ENCODE measurements at regions not wholly inside any gene's neighbourhood (a gene's known extent, or its start where the extent isn't known, plus 50 kb on each side); places are given as distances from the start of the nearest gene placed in this dataset.

DNA sequence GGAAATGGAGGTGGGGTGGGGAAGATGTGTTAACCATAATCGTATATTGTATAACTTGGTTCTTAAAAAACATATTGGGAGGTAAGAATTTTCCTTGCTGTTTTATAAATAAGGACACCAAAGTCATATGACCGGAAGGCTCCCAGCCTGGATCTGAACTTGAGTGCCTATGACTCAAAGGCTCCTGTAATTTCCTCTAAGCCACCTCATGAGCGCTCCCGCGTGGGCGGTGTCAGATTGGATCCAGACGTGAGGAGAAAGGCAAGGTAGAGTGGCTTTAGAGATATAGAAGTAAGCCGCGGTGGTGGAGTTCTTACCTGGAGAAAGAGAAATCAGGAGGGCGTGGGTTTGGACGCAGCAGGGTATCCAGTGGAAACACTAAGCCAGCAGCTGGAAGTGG, 196.2 kb upstream of the NLRP1 start:
- peaks cover 10% of the 10 kb centered on the region for H3K9me3 Mint-ChIP-seq (ENCODE audit: unreplicated experiment)
- peaks cover 3% of the 10 kb centered on the region for H3K27me3 Mint-ChIP-seq (ENCODE audit: unreplicated experiment)
- no peak overlapping the region for H3K27ac Mint-ChIP-seq (ENCODE audit: unreplicated experiment)
- DNase-seq = no peak
- no peaks in the 10 kb centered on the region for H3K4me1 Mint-ChIP-seq (ENCODE audit: low read depth, unreplicated experiment)
- no peak overlapping the region for H3K4me3 Mint-ChIP-seq (ENCODE audit: unreplicated experiment)
- H3K36me3 Mint-ChIP-seq (ENCODE audit: unreplicated experiment) = peaks cover 5% of the 10 kb centered on the region
- TF ChIP-seq, protein P1, sequence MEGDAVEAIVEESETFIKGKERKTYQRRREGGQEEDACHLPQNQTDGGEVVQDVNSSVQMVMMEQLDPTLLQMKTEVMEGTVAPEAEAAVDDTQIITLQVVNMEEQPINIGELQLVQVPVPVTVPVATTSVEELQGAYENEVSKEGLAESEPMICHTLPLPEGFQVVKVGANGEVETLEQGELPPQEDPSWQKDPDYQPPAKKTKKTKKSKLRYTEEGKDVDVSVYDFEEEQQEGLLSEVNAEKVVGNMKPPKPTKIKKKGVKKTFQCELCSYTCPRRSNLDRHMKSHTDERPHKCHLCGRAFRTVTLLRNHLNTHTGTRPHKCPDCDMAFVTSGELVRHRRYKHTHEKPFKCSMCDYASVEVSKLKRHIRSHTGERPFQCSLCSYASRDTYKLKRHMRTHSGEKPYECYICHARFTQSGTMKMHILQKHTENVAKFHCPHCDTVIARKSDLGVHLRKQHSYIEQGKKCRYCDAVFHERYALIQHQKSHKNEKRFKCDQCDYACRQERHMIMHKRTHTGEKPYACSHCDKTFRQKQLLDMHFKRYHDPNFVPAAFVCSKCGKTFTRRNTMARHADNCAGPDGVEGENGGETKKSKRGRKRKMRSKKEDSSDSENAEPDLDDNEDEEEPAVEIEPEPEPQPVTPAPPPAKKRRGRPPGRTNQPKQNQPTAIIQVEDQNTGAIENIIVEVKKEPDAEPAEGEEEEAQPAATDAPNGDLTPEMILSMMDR (IDR thresholded peaks at IDR 0.05; ENCODE audit: partially characterized antibody, unreplicated experiment) = no peak

DNA sequence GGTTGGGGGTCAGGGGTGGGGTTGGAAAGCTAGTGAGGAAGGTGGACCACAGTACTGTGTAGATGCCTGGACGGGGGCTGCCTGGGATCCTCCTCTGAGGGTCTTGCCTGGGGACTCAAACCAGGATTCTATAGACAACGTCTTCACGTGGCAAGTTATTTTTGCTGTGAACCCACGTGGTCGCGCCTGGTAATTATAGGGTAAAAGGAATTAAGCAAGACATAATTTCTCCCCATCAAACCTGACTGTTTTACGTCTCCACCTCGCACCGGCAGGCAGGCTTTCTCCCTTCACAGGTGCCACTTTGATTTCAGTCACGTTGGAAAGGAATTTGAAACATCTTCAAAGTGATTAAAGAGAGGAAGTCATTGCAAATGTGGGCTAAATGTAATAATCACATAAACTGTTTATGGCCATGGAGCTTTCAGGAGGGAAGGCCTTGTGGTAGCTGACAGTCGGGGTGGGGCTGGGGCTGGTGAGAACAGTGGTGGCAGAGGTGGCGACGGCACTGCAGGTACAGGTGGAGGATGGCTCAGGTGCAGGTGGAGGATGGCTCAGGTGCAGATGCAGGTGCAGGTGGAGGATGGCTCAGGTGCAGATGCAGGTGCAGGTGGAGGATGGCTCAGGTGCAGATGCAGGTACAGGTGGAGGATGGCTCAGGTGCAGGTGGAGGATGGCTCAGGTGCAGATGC, 197.1 kb upstream of the NLRP1 start:
- Mint-ChIP-seq H3K27me3 (ENCODE audit: unreplicated experiment) (peaks cover 3% of the 10 kb centered on the region), H3K4me3 (ENCODE audit: unreplicated experiment) (no peak overlapping the region), H3K36me3 (ENCODE audit: unreplicated experiment) (peaks cover 5% of the 10 kb centered on the region), H3K9me3 (ENCODE audit: unreplicated experiment) (peaks cover 10% of the 10 kb centered on the region), H3K27ac (ENCODE audit: unreplicated experiment) (no peak overlapping the region), H3K4me1 (ENCODE audit: low read depth, unreplicated experiment) (no peaks in the 10 kb centered on the region)
- TF ChIP-seq, protein P1 (IDR thresholded peaks at IDR 0.05; ENCODE audit: partially characterized antibody, unreplicated experiment) = no peak
- no peak for DNase-seq

DNA sequence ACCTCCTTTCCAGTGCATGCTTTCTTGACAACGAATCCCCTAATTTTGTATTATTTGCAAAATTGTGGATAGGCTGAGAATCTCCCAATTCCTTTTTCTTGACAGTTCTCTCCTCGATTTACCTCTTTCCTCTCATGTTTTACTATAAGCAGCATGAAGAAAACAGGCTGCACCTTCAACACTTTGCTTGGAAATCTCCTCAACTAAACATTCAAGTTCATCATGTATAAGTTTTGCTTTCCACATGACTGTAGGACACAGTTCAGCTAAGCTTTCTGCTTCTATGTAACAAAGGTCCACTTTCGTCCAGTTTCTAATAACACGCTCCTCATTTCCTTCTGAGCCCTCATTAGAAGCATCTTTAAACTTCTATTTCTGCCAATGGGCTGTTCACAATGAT, 199.0 kb upstream of the NLRP1 start:
- TF ChIP-seq, protein P1 (IDR thresholded peaks at IDR 0.05; ENCODE audit: partially characterized antibody, unreplicated experiment) = no peak
- Mint-ChIP-seq H3K9me3 (ENCODE audit: unreplicated experiment) (peaks cover 10% of the 10 kb centered on the region), H3K4me1 (ENCODE audit: low read depth, unreplicated experiment) (no peaks in the 10 kb centered on the region), H3K4me3 (ENCODE audit: unreplicated experiment) (no peak overlapping the region), H3K27ac (ENCODE audit: unreplicated experiment) (no peak overlapping the region), H3K27me3 (ENCODE audit: unreplicated experiment) (peaks cover 4% of the 10 kb centered on the region), H3K36me3 (ENCODE audit: unreplicated experiment) (peaks cover 5% of the 10 kb centered on the region)
- no peak for DNase-seq

DNA sequence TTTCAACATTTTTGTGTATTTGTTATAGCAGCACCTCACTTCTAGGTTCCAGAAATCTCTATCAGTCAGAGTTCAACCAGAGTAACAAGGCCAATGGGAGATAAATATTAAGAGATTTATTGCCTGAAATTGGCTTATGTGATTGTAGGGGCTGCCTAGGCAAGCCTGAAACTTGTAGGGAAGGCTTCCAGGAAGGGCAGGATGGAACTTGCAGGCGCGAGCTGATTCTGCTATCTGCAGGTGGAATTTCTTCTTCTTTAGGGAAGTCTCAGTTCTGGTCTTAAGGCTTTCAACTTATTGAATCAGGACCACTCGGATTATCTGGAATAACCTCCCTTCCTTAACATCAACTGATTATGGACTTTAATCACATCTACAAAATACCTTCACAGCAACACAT, 199.5 kb upstream of the NLRP1 start:
- Mint-ChIP-seq H3K27ac (ENCODE audit: unreplicated experiment) (no peak overlapping the region), H3K4me1 (ENCODE audit: low read depth, unreplicated experiment) (no peaks in the 10 kb centered on the region), H3K9me3 (ENCODE audit: unreplicated experiment) (peaks cover 12% of the 10 kb centered on the region), H3K27me3 (ENCODE audit: unreplicated experiment) (peaks cover 8% of the 10 kb centered on the region), H3K4me3 (ENCODE audit: unreplicated experiment) (no peak overlapping the region), H3K36me3 (ENCODE audit: unreplicated experiment) (peaks cover 5% of the 10 kb centered on the region)
- TF ChIP-seq, protein P1 (IDR thresholded peaks at IDR 0.05; ENCODE audit: partially characterized antibody, unreplicated experiment) = no peak
- DNase-seq = no peak

DNA sequence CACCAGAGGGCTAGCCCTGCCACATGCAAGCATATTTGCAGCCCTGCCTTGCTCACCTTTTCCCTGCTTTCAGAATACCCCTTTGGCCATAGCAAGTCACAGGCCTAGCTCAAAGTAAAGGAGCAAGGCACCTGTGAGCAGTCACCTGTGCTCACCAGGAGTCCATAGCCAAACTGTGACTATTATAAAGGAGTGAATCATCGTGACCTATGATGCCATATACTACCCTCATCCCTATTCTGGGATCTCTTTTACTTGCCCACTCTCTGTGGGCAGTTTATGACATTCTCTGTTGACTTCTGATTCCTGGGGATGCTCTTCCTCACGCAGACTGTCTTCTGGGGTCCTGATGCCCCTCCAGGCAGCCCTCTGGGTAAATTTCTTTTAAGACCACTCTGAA, 200.5 kb upstream of the NLRP1 start:
- TF ChIP-seq, protein P1 (IDR thresholded peaks at IDR 0.05; ENCODE audit: partially characterized antibody, unreplicated experiment) = no peak
- Mint-ChIP-seq H3K27me3 (ENCODE audit: unreplicated experiment) (peaks cover 8% of the 10 kb centered on the region), H3K36me3 (ENCODE audit: unreplicated experiment) (peaks cover 5% of the 10 kb centered on the region), H3K4me1 (ENCODE audit: low read depth, unreplicated experiment) (peaks cover 3% of the 10 kb centered on the region), H3K9me3 (ENCODE audit: unreplicated experiment) (peaks cover 12% of the 10 kb centered on the region), H3K27ac (ENCODE audit: unreplicated experiment) (no peak overlapping the region), H3K4me3 (ENCODE audit: unreplicated experiment) (no peak overlapping the region)
- no peak for DNase-seq
